ENCODE measurements at regions not wholly inside any gene's neighbourhood (a gene's known extent, or its start where the extent isn't known, plus 50 kb on each side); places are given as distances from the start of the nearest gene placed in this dataset.

DNA sequence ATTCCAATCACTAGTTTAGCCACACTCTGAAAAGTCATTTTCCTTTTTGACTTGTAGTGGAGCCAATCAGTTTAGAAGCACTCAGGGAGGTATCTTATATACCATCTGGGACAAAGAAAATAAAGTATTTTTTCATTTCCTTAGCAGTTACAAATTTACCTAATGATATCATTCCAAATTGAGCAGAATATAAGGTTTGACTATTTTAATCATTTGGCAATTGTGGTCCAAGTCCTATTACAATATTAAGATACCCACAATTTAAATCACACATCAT, 170.6 kb downstream of the LTN1 start:
- TF ChIP-seq, protein P1, sequence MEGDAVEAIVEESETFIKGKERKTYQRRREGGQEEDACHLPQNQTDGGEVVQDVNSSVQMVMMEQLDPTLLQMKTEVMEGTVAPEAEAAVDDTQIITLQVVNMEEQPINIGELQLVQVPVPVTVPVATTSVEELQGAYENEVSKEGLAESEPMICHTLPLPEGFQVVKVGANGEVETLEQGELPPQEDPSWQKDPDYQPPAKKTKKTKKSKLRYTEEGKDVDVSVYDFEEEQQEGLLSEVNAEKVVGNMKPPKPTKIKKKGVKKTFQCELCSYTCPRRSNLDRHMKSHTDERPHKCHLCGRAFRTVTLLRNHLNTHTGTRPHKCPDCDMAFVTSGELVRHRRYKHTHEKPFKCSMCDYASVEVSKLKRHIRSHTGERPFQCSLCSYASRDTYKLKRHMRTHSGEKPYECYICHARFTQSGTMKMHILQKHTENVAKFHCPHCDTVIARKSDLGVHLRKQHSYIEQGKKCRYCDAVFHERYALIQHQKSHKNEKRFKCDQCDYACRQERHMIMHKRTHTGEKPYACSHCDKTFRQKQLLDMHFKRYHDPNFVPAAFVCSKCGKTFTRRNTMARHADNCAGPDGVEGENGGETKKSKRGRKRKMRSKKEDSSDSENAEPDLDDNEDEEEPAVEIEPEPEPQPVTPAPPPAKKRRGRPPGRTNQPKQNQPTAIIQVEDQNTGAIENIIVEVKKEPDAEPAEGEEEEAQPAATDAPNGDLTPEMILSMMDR (IDR thresholded peaks at IDR 0.05): no peak
- TF ChIP-seq POLR2A (IDR thresholded peaks at IDR 0.05): no peak

Data from vagina (tissue), 2 donors.